ENCODE measurements at regions not wholly inside any gene's neighbourhood (a gene's known extent, or its start where the extent isn't known, plus 50 kb on each side); places are given as distances from the start of the nearest gene placed in this dataset.

- intact Hi-C loops (cut with DNase I), result no loop called here
- no peak for ATAC-seq
- no peak for DNase-seq (ENCODE audit: low spot score)
Measured at GRCh38 chr3:16824081-16824696, 60.6 kb upstream of the PLCL2 start.

- ATAC-seq, result peak; percentile 77
- intact Hi-C loops (cut with DNase I), result no loop called here
- no peak for DNase-seq (ENCODE audit: low spot score)
Measured at GRCh38 chr3:16825617-16826204, 59.0 kb upstream of the PLCL2 start.

GRCh38 chr3:16828815-16829214 is 55.9 kb upstream of the PLCL2 start:
- no peak for DNase-seq (ENCODE audit: low spot score)
- intact Hi-C loops (cut with DNase I), result no loop called here
- no peak for ATAC-seq

- DNase-seq (ENCODE audit: low spot score), result no peak
- intact Hi-C loops (cut with DNase I), result loop anchor here (5.0 kb wide), 1 partner anchor 1315 kb away; no protein-coding TSS in a partner anchor
- ATAC-seq, result no peak
Measured at GRCh38 chr3:16831846-16832245, 52.9 kb upstream of the PLCL2 start.

GRCh38 chr3:16834214-16834613 is 50.5 kb upstream of the PLCL2 start:
- no peak for DNase-seq (ENCODE audit: low spot score)
- intact Hi-C loops (cut with DNase I), result loop anchor here (5.0 kb wide), 1 partner anchor 1313 kb away; no protein-coding TSS in a partner anchor
- no peak for ATAC-seq

GRCh38 chr3:16834753-16835152 is 50.0 kb upstream of the PLCL2 start:
- intact Hi-C loops (cut with DNase I), result loop anchor here (5.0 kb wide), 1 partner anchor 1313 kb away; no protein-coding TSS in a partner anchor
- ATAC-seq (no peak), DNase-seq (ENCODE audit: low spot score) (no peak)

Measured in sciatic nerve (tissue), 2 donors.